Large intestine (tissue), 3 donors: ENCODE measurements at regions not wholly inside any gene's neighbourhood (a gene's known extent, or its start where the extent isn't known, plus 50 kb on each side); places are given as distances from the start of the nearest gene placed in this dataset.
"Not testable (repeated sequence)": the region's sequence is repeated elsewhere in the genome, so short reads cannot be mapped to it uniquely, and the experiment has no call there.

Source experiments
- DNase-seq, 2 donors: peaks; one replicate each; pipeline versions ENCODE4 v3.0.0 to v3.0.0-alpha.2; 2013
- H3K27ac ChIP-seq: one replicate; pipeline ENCODE4 v1.5.1; 2013; ENCODE audit warnings: low read length
- H3K27me3 ChIP-seq: 2 replicates; pipeline ENCODE4 v1.6.1; 2013; ENCODE audit warnings: low read length; ENCODE audit not compliant: control insufficient read depth, insufficient read depth
- H3K36me3 ChIP-seq: 2 replicates; pipeline ENCODE4 v1.6.1; 2013; ENCODE audit warnings: low read length; ENCODE audit not compliant: control insufficient read depth, insufficient read depth
- H3K4me1 ChIP-seq: one replicate; pipeline ENCODE4 v1.6.1; 2013; ENCODE audit warnings: low read length; ENCODE audit not compliant: control insufficient read depth, insufficient read depth
- H3K4me3 ChIP-seq: one replicate; pipeline ENCODE4 v1.5.1; 2013; ENCODE audit warnings: low read length
- H3K9me3 ChIP-seq: one replicate; pipeline ENCODE4 v1.6.1; 2013; ENCODE audit warnings: mild to moderate bottlenecking, low read depth, low read length, moderate library complexity; ENCODE audit not compliant: control insufficient read depth
- WGBS: methylation state at CpG from one replicate; pipeline ENCODE4 v1.1.5; 2013; ENCODE audit warnings: low lambda C conversion rate; ENCODE audit not compliant: insufficient coverage; 5-methylcytosine and 5-hydroxymethylcytosine counted together

DNA sequence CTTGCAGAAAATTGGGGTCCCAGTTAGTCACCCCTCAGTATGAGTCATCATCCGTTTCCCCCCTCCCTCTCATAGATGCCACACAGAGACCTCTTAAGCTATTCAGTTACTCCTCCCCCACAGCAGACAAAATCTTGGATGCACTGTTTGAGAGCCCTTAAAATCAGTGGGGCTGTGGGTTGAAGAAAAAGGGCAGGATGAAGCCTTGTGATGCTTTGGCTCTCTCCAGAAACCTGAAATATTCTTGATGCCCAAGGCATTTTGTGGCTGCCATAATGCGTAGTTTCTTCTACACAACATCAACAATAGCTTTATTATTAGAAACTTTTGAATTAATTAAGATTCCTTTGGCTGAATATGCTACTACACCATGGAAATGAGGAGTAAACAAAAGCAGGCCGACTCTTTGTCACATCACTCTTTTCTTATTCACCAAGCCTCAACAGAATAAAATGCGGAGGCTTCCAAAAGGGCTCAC lies 133.8 kb downstream of the MRPS30 start:
- Histone ChIP-seq H3K4me1 (no peaks in the 10 kb centered on the region), H3K27ac (no peak overlapping the region), H3K4me3 (no peak overlapping the region), H3K9me3 (no peaks in the 10 kb centered on the region), H3K27me3 (no peaks in the 10 kb centered on the region), H3K36me3 (no peaks in the 10 kb centered on the region)
- 40% methylated on average over 1 of the region's 4 CpGs for WGBS
- no peak for DNase-seq

DNA sequence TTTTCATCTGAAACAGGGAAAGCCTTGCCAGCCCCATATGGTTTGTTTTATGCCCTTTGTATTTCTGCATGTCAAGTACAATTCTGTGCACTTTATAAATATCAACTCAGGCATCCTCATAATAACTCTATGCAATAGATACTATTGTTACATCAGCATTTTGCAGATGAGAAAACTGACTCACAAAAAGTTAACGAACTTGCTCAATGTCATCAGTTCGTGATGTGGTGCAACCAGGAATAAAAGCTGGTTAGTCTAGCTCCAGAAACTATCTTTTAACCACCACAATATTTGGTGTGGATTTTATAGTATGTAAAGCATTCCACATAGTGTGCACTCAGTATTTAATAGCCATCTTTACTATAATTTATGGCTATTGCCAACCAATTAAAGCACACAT lies 134.9 kb downstream of the MRPS30 start:
- no peaks in the 10 kb centered on the region for H3K27me3 ChIP-seq
- no peak overlapping the region for H3K27ac ChIP-seq
- H3K36me3 ChIP-seq = no peaks in the 10 kb centered on the region
- WGBS = no CpG with 5 or more reads among the region's 2 CpGs
- H3K4me1 ChIP-seq = no peaks in the 10 kb centered on the region
- H3K9me3 ChIP-seq = no peaks in the 10 kb centered on the region
- no peak for DNase-seq
- H3K4me3 ChIP-seq = no peak overlapping the region

DNA sequence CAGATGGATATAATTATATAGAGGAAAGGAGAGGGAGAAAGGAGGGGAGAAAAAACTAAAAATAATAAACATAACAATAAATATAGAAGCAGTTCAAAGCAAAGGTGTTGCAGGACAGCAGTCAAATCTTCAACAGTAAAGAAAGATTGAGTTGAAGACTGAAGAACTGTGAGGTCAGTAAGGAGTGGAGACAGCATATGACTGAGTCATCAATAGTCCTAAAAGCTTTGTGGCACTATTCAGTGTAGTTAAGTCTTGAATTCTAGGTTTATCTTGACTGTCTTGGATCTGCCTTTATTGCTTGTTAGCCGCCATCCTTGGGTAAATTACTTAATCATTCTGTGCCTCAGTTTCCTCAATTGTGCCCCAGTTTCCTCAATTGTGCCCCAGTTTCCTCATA lies 137.0 kb downstream of the MRPS30 start:
- H3K4me1 ChIP-seq = no peaks in the 10 kb centered on the region
- no peaks in the 10 kb centered on the region for H3K27me3 ChIP-seq
- H3K36me3 ChIP-seq = no peaks in the 10 kb centered on the region
- 100% methylated on average over 1 of the region's 1 CpG for WGBS
- no peak overlapping the region for H3K4me3 ChIP-seq
- no peaks in the 10 kb centered on the region for H3K9me3 ChIP-seq
- H3K27ac ChIP-seq = no peak overlapping the region
- DNase-seq = no peak

DNA sequence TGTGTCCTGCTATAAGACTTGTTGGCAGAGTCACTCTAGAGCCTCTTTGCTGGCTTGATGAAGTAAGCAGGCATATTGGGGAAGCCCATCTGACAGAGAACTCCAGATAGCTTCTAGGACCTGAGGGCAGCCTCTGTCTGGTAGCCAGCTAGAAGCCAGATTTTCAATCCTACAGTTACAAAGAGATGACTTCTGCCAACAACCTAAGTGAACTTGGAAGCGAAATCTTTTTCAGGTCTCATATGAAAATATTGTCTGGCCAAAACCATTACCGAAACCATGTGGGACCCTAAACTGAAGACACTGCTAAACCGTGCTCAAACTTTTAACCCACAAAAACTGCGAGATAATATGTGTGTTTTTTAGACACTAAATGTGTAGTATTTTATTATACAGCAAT lies 140.9 kb downstream of the MRPS30 start:
- H3K4me3 ChIP-seq = no peak overlapping the region
- no peak for DNase-seq
- H3K9me3 ChIP-seq = no peaks in the 10 kb centered on the region
- no CpG with 5 or more reads among the region's 4 CpGs for WGBS
- no peaks in the 10 kb centered on the region for H3K27me3 ChIP-seq
- H3K4me1 ChIP-seq = no peaks in the 10 kb centered on the region
- no peak overlapping the region for H3K27ac ChIP-seq
- H3K36me3 ChIP-seq = no peaks in the 10 kb centered on the region

DNA sequence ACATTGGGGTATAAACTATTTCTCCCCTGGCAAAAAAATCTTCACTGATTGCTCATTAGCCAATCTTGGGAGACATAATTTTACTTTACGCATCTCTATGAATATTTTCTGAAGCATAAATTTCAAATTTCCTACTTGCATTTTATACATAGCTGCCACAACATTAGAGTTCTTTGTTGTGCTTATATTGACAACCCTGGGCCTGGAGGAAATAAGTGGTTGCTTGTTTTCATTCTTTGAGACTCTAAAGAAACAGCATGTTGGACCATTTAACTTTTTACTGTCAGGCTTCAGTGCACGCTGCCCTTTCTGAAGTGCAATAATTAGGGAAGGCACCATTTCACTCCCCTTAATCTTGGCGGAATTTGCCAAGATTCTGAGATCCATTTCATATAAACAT lies 142.6 kb downstream of the MRPS30 start:
- no peaks in the 10 kb centered on the region for H3K4me1 ChIP-seq
- no peak overlapping the region for H3K4me3 ChIP-seq
- H3K27ac ChIP-seq = no peak overlapping the region
- H3K27me3 ChIP-seq = no peaks in the 10 kb centered on the region
- WGBS = 83% methylated on average over 1 of the region's 3 CpGs
- no peaks in the 10 kb centered on the region for H3K36me3 ChIP-seq
- no peaks in the 10 kb centered on the region for H3K9me3 ChIP-seq
- no peak for DNase-seq

DNA sequence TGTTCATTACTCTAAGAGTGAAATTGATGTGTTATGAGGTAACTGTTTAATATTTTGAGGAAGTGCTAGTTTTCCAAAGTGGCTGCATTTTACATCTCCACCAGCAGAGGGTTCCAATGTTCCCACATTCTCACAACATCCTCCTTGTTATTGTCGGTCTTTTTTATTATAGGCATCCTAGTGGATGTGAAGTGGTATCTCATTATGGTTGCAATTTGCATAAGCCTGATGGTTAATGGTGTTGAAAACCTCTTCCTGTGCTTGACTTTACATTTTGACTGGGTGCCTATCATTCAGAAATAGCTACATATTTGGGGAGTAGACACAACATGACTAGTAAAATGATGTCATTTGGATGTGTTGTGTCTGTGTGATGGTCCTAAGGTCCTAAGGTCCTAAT lies 143.6 kb downstream of the MRPS30 start:
- H3K27me3 ChIP-seq = no peaks in the 10 kb centered on the region
- no peaks in the 10 kb centered on the region for H3K36me3 ChIP-seq
- 17% methylated on average over 1 of the region's 1 CpG for WGBS
- H3K27ac ChIP-seq = no peak overlapping the region
- H3K4me3 ChIP-seq = no peak overlapping the region
- no peaks in the 10 kb centered on the region for H3K4me1 ChIP-seq
- peak in 1 of 2 donors; percentile 2 for DNase-seq
- H3K9me3 ChIP-seq = no peaks in the 10 kb centered on the region

DNA sequence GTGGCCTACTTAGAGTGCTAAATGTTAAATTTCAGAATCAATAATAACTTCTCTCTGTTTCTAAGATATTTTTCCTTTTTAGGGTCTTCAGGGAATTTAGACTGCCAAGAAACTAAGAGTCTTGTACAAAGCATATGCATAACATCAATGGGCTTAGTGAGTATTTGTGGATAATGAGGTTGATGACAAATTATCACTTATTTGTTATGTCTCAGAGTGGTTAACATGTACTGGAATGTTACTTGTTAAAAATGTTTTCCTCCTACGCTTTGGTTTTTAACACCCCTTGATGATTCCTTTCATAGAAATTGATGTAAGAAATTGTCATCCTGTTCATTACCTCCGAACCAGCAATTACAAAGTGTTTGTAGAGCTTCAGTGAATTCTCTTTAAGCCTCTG lies 144.3 kb downstream of the MRPS30 start:
- no peak overlapping the region for H3K27ac ChIP-seq
- 80% methylated on average over 1 of the region's 2 CpGs for WGBS
- no peaks in the 10 kb centered on the region for H3K4me1 ChIP-seq
- H3K27me3 ChIP-seq = no peaks in the 10 kb centered on the region
- no peak for DNase-seq
- no peak overlapping the region for H3K4me3 ChIP-seq
- H3K9me3 ChIP-seq = no peaks in the 10 kb centered on the region
- H3K36me3 ChIP-seq = no peaks in the 10 kb centered on the region

DNA sequence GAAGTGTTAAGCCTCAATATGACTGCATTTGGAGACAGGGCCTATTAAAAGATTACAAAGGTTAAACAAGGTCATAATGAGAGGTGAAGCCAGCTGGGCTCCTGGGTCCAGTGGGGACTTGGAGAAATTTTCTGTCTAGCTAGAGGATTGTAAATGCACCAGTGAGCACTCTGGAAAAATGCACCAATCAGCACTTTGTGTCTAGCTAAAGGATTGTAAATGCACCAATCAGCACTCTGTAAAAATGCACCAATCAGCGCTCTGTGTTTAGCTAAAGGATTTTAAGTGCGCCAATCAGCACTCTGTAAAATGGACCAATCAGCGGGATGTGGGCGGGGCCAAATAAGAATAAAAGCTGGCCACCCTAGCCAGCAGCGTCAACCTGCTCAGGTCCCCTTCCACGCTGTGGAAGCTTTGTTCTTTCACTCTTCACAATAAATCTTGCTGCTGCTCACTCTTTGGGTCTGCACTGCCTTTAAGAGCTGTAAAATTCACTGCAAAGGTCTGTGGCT lies 150.3 kb downstream of the MRPS30 start:
- H3K4me1 ChIP-seq, H3K9me3 ChIP-seq, H3K27ac ChIP-seq, DNase-seq, H3K4me3 ChIP-seq, H3K27me3 ChIP-seq, H3K36me3 ChIP-seq: not testable (repeated sequence)
- no CpG with 5 or more reads among the region's 6 CpGs for WGBS

DNA sequence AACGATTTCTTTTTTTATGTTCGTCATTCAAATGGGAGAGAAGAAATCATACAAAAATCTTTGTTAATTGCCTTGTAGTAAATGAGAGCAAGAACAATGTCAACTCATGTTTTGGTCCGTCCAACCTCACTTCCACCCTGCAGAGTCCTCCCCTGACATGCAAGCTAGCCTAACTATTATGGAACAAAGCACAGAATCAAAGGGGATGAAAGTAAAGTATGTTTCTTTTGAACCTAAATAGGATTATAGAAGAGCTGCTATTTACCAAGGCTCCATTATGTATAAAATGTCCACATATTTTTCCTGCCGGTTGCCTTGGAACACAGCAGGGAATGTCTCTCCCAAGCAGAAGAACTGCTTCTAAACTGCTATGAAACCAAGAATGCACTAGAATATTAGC lies 161.1 kb downstream of the MRPS30 start:
- Histone ChIP-seq H3K4me1 (no peaks in the 10 kb centered on the region), H3K27me3 (no peaks in the 10 kb centered on the region), H3K36me3 (no peaks in the 10 kb centered on the region), H3K4me3 (no peak overlapping the region), H3K9me3 (peaks cover 5% of the 10 kb centered on the region), H3K27ac (no peak overlapping the region)
- WGBS = no CpG with 5 or more reads among the region's 4 CpGs
- no peak for DNase-seq

DNA sequence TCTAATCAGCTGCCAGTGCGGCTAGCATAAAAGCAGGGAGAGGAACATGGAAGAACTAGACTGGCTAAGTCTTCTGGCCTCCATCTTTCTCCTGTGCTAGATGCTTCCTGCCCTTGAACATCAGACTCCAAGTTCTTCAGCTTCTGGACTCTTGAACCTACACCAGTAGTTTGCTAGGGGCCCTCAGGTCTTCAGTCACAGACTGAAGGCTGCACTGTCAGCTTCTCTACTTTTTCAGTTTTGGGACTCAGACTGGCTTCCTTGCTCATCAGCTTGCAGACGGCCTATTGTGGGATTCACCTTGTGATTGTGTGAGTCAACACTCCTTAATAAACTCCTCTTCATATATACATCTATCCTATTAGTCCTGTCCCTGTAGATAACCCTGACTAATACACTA lies 162.2 kb downstream of the MRPS30 start:
- H3K9me3 ChIP-seq, H3K27ac ChIP-seq, DNase-seq, H3K27me3 ChIP-seq, H3K4me3 ChIP-seq, H3K36me3 ChIP-seq, H3K4me1 ChIP-seq: not testable (repeated sequence)
- WGBS = no CpG with 5 or more reads among the region's 2 CpGs

DNA sequence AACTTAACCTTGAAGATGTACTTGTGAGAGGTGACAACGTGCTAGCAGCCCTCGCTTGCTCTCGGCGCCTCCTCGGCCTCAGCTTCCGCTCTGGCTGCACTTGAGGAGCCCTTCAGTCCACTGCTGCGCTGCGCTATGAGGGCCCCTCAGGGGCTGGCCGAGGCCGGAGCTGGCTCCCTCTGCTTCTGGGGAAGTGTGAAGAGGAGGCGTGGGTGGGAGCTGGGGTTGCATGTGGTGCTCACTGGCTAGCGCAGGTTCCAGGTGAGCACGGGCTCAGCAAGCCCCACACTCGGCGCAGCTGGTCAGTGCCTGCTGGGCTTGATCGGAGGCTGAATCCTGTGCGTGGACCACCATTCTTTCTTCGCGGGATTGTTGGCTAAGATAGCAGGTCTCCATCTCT lies 166.1 kb downstream of the MRPS30 start:
- no CpG with 5 or more reads among the region's 19 CpGs for WGBS
- no peak overlapping the region for H3K4me3 ChIP-seq
- no peak for DNase-seq
- peaks cover 7% of the 10 kb centered on the region for H3K9me3 ChIP-seq
- no peaks in the 10 kb centered on the region for H3K27me3 ChIP-seq
- H3K4me1 ChIP-seq = no peaks in the 10 kb centered on the region
- no peaks in the 10 kb centered on the region for H3K36me3 ChIP-seq
- H3K27ac ChIP-seq = no peak overlapping the region
